ENCODE measurements at regions not wholly inside any gene's neighbourhood (a gene's known extent, or its start where the extent isn't known, plus 50 kb on each side); places are given as distances from the start of the nearest gene placed in this dataset.
"Not testable (repeated sequence)": the region's sequence is repeated elsewhere in the genome, so short reads cannot be mapped to it uniquely, and the experiment has no call there.

GRCh38 chr17:77793146-77793970 is 165.1 kb upstream of the TNRC6C start:
- no peak for DNase-seq (ENCODE audit: extremely low read depth, low read depth, low spot score)

- no peak for DNase-seq (ENCODE audit: extremely low read depth, low read depth, low spot score)
Measured at GRCh38 chr17:77793971-77794235, 164.6 kb upstream of the TNRC6C start.

- DNase-seq (ENCODE audit: extremely low read depth, low read depth, low spot score): no peak
Measured at GRCh38 chr17:77794846-77795245, 163.7 kb upstream of the TNRC6C start.

- DNase-seq (ENCODE audit: extremely low read depth, low read depth, low spot score): no peak
Measured at GRCh38 chr17:77795685-77796084, 162.8 kb upstream of the TNRC6C start.

GRCh38 chr17:77796176-77796860 is 162.2 kb upstream of the TNRC6C start:
- no peak for DNase-seq (ENCODE audit: extremely low read depth, low read depth, low spot score)

- no peak for DNase-seq (ENCODE audit: extremely low read depth, low read depth, low spot score)
Measured at GRCh38 chr17:77798031-77798430, 160.5 kb upstream of the TNRC6C start.

- no peak for DNase-seq (ENCODE audit: extremely low read depth, low read depth, low spot score)
Measured at GRCh38 chr17:77798481-77798880, 160.0 kb upstream of the TNRC6C start.

GRCh38 chr17:77800816-77801215 is 157.7 kb upstream of the TNRC6C start:
- no peak for DNase-seq (ENCODE audit: extremely low read depth, low read depth, low spot score)

GRCh38 chr17:77801545-77802332 is 156.8 kb upstream of the TNRC6C start:
- DNase-seq (ENCODE audit: extremely low read depth, low read depth, low spot score): no peak

- DNase-seq (ENCODE audit: extremely low read depth, low read depth, low spot score): no peak
Measured at GRCh38 chr17:77802333-77802615, 156.2 kb upstream of the TNRC6C start.

GRCh38 chr17:77802811-77803220 is 155.7 kb upstream of the TNRC6C start:
- DNase-seq (ENCODE audit: extremely low read depth, low read depth, low spot score): no peak

GRCh38 chr17:77803726-77804125 is 154.8 kb upstream of the TNRC6C start:
- no peak for DNase-seq (ENCODE audit: extremely low read depth, low read depth, low spot score)

GRCh38 chr17:77804796-77805426 is 153.6 kb upstream of the TNRC6C start:
- no peak for DNase-seq (ENCODE audit: extremely low read depth, low read depth, low spot score)

- DNase-seq (ENCODE audit: extremely low read depth, low read depth, low spot score): not testable (repeated sequence)
Measured at GRCh38 chr17:77805970-77806369, 152.5 kb upstream of the TNRC6C start.

- DNase-seq (ENCODE audit: extremely low read depth, low read depth, low spot score): no peak
Measured at GRCh38 chr17:77807051-77807745, 151.3 kb upstream of the TNRC6C start.

GRCh38 chr17:77807746-77808441 is 150.6 kb upstream of the TNRC6C start:
- DNase-seq (ENCODE audit: extremely low read depth, low read depth, low spot score): no peak

GRCh38 chr17:77808686-77809425 is 149.6 kb upstream of the TNRC6C start:
- DNase-seq (ENCODE audit: extremely low read depth, low read depth, low spot score): no peak

GRCh38 chr17:77809814-77810213 is 148.7 kb upstream of the TNRC6C start:
- DNase-seq (ENCODE audit: extremely low read depth, low read depth, low spot score): no peak

- no peak for DNase-seq (ENCODE audit: extremely low read depth, low read depth, low spot score)
Measured at GRCh38 chr17:77810536-77810935, 148.0 kb upstream of the TNRC6C start.

- no peak for DNase-seq (ENCODE audit: extremely low read depth, low read depth, low spot score)
Measured at GRCh38 chr17:77811521-77811920, 147.0 kb upstream of the TNRC6C start.

Measured in glomerular endothelial cell (primary cell).